Liver (tissue), 8 donors: ENCODE measurements at regions not wholly inside any gene's neighbourhood (a gene's known extent, or its start where the extent isn't known, plus 50 kb on each side); places are given as distances from the start of the nearest gene placed in this dataset.

Source experiments
- DNase-seq: peaks from one replicate; pipeline ENCODE4 v3.0.0-alpha.2; 2017; ENCODE audit warnings: low spot score
- H3K27ac ChIP-seq, 2 donors: one replicate each; pipeline ENCODE4 v1.7.0; 2013; ENCODE audit warnings: inconsistent platforms in 2 of 2, low read length in 2 of 2, control low read depth in 1 of 2, low read depth in 1 of 2, mild to moderate bottlenecking in 1 of 2
- H3K27me3 ChIP-seq, 4 donors: one replicate each; pipeline versions ENCODE4 v1.6.1 to v1.7.0; 2013; ENCODE audit warnings: low read length in 3 of 4, inconsistent platforms in 1 of 4, mild to moderate bottlenecking in 1 of 4, moderate library complexity in 1 of 4; ENCODE audit not compliant: control insufficient read depth in 4 of 4, insufficient read depth in 4 of 4
- H3K36me3 ChIP-seq, 4 donors: one replicate each; pipeline versions ENCODE4 v1.6.1 to v1.7.0; 2013; ENCODE audit warnings: low read length in 3 of 4, mild to moderate bottlenecking in 3 of 4, low read depth in 1 of 4, moderate library complexity in 1 of 4; ENCODE audit not compliant: control insufficient read depth in 4 of 4, insufficient read depth in 3 of 4
- H3K4me1 ChIP-seq, 4 donors: one replicate each; pipeline versions ENCODE4 v1.6.1 to v1.7.0; 2013; ENCODE audit warnings: low read length in 3 of 4, mild to moderate bottlenecking in 3 of 4, moderate library complexity in 1 of 4; ENCODE audit not compliant: control insufficient read depth in 4 of 4, insufficient read depth in 4 of 4
- H3K4me3 ChIP-seq, 3 donors: one replicate each; pipeline versions ENCODE4 v1.6.1 to v1.7.0; 2013; ENCODE audit warnings: low read length in 3 of 3, control low read depth in 1 of 3, low read depth in 1 of 3, mild to moderate bottlenecking in 1 of 3
- H3K9ac ChIP-seq, 2 donors: one replicate each; pipeline ENCODE4 v1.7.0; 2013; ENCODE audit warnings: low read length in 2 of 2, mild to moderate bottlenecking in 2 of 2, moderate library complexity in 2 of 2, control low read depth in 1 of 2, low read depth in 1 of 2
- H3K9me3 ChIP-seq, 4 donors: one replicate each; pipeline versions ENCODE4 v1.6.1 to v1.7.0; 2013; ENCODE audit warnings: low read length in 3 of 4; ENCODE audit not compliant: control insufficient read depth in 4 of 4
- EGR1 ChIP-seq, 2 donors: IDR thresholded peaks; 2 replicates each; pipeline ENCODE4 v1.6.1; 2016 to 2018; ENCODE audit warnings: antibody characterized with exemption in 2 of 2, low read depth in 2 of 2
- FOXA1 ChIP-seq: IDR thresholded peaks from 2 replicates; pipeline ENCODE4 v1.6.1; 2016; ENCODE audit warnings: antibody characterized with exemption
- FOXA2 ChIP-seq: IDR thresholded peaks from 2 replicates; pipeline ENCODE4 v1.6.1; 2016; ENCODE audit warnings: antibody characterized with exemption
- GABPA ChIP-seq, 2 donors: IDR thresholded peaks in 1 of 2; conservative IDR thresholded peaks in 1 of 2; 2 replicates each; pipeline ENCODE4 v1.6.1; 2016; ENCODE audit warnings: antibody characterized with exemption in 2 of 2, mild to moderate bottlenecking in 1 of 2, moderate library complexity in 1 of 2
- HNF4A ChIP-seq, 2 donors: conservative IDR thresholded peaks; 2 replicates each; pipeline ENCODE4 v1.6.1; 2016; ENCODE audit warnings: antibody characterized with exemption in 2 of 2, mild to moderate bottlenecking in 2 of 2
- HNF4G ChIP-seq: IDR thresholded peaks from 2 replicates; pipeline ENCODE4 v1.6.1; 2016; ENCODE audit warnings: antibody characterized with exemption
- JUND ChIP-seq, 2 donors: IDR thresholded peaks; 2 replicates each; pipeline ENCODE4 v1.6.1; 2016; ENCODE audit warnings: antibody characterized with exemption in 2 of 2
- NR2F2 ChIP-seq: IDR thresholded peaks from 2 replicates; pipeline ENCODE4 v1.6.1; 2016; ENCODE audit warnings: antibody characterized with exemption
- RAD21 ChIP-seq, 2 donors: IDR thresholded peaks; 2 replicates each; pipeline ENCODE4 v1.6.1; 2016; ENCODE audit warnings: antibody characterized with exemption in 2 of 2, mild to moderate bottlenecking in 2 of 2
- RXRA ChIP-seq, 2 donors: IDR thresholded peaks; 2 replicates each; pipeline ENCODE4 v1.6.1; 2017 to 2018; ENCODE audit warnings: antibody characterized with exemption in 2 of 2, mild to moderate bottlenecking in 1 of 2
- SP1 ChIP-seq: IDR thresholded peaks from 2 replicates; pipeline ENCODE4 v1.6.1; 2018; ENCODE audit warnings: antibody characterized with exemption, mild to moderate bottlenecking
- TAF1 ChIP-seq: conservative IDR thresholded peaks from 2 replicates; pipeline ENCODE4 v1.6.1; 2016; ENCODE audit warnings: antibody characterized with exemption, mild to moderate bottlenecking
- YY1 ChIP-seq: IDR thresholded peaks from 2 replicates; pipeline ENCODE4 v1.6.1; 2016; ENCODE audit warnings: antibody characterized with exemption, mild to moderate bottlenecking
- WGBS: extraction: QIAGEN DNeasy Blood & Tissue Kit; methylation state at CpG from one replicate; pipeline ENCODE4 v1.1.7; 2013; 5-methylcytosine and 5-hydroxymethylcytosine counted together
- TF ChIP-seq, protein P1 (sequence below): IDR thresholded peaks from 2 replicates; pipeline ENCODE4 v1.6.1; 2016; ENCODE audit warnings: antibody characterized with exemption, mild to moderate bottlenecking
- TF ChIP-seq, protein P2 (sequence below): fragments of 150-350 bp; IDR thresholded peaks from 2 replicates; pipeline ENCODE4 v1.5.1; 2017; ENCODE audit warnings: improper control_type of control experiment, low read depth, low read length; ENCODE audit not compliant: missing input control
- TF ChIP-seq, protein P3 (sequence below): IDR thresholded peaks from 2 replicates; pipeline ENCODE4 v1.6.1; 2016; ENCODE audit warnings: antibody characterized with exemption
- TF ChIP-seq, protein P4 (sequence below): IDR thresholded peaks from 2 replicates; pipeline ENCODE4 v1.6.1; 2016; ENCODE audit warnings: antibody characterized with exemption
- TF ChIP-seq, protein P5 (sequence below): IDR thresholded peaks from 2 replicates; pipeline ENCODE4 v1.6.1; 2016; ENCODE audit warnings: antibody characterized with exemption
- donor health status: healthy.
- donor health status: healthy.
- donor health status: healthy.
- donor health status: healthy.
- donor health status: healthy.

DNA sequence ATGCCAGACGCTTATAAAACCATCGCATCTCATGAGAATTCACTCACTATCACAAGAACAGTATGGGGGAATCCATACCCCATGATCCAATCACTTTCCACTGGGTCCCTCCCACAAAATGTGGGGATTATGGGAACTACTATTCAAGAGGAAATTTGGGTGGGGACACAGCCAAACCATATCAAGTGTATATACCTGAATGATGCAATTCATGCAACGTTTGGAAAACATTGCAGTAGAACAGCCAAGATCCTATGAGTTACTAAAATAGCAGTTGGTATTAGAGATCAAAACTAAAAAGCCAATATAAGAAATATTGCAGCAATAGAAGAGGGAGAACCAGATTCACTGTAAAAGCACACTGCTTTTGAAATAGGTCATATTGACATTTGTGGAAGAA is 1543.9 kb upstream of the B3GALT2 start:
- Histone ChIP-seq H3K4me3 (no peak overlapping the region), H3K36me3 (no peaks in the 10 kb centered on the region), H3K4me1 (no peaks in the 10 kb centered on the region), H3K27me3 (no peaks in the 10 kb centered on the region), H3K9ac (no peak overlapping the region), H3K9me3 (no peaks in the 10 kb centered on the region), H3K27ac (no peak overlapping the region)
- no peak for DNase-seq
- 59% methylated on average over 3 of the region's 3 CpGs for WGBS
- TF ChIP-seq, protein P1, sequence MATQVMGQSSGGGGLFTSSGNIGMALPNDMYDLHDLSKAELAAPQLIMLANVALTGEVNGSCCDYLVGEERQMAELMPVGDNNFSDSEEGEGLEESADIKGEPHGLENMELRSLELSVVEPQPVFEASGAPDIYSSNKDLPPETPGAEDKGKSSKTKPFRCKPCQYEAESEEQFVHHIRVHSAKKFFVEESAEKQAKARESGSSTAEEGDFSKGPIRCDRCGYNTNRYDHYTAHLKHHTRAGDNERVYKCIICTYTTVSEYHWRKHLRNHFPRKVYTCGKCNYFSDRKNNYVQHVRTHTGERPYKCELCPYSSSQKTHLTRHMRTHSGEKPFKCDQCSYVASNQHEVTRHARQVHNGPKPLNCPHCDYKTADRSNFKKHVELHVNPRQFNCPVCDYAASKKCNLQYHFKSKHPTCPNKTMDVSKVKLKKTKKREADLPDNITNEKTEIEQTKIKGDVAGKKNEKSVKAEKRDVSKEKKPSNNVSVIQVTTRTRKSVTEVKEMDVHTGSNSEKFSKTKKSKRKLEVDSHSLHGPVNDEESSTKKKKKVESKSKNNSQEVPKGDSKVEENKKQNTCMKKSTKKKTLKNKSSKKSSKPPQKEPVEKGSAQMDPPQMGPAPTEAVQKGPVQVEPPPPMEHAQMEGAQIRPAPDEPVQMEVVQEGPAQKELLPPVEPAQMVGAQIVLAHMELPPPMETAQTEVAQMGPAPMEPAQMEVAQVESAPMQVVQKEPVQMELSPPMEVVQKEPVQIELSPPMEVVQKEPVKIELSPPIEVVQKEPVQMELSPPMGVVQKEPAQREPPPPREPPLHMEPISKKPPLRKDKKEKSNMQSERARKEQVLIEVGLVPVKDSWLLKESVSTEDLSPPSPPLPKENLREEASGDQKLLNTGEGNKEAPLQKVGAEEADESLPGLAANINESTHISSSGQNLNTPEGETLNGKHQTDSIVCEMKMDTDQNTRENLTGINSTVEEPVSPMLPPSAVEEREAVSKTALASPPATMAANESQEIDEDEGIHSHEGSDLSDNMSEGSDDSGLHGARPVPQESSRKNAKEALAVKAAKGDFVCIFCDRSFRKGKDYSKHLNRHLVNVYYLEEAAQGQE, result no peak
- TF ChIP-seq SP1 (no peak), GABPA (IDR thresholded peaks at IDR 0.05 in 1 of 2, conservative IDR thresholded peaks at IDR 0.05 in 1 of 2) (no peak), FOXA2 (no peak), FOXA1 (no peak), NR2F2 (no peak), EGR1 (IDR thresholded peaks at IDR 0.05; ENCODE audit: low read depth in 2 of 2) (no peak), TAF1 (no peak), YY1 (no peak), HNF4A (conservative IDR thresholded peaks at IDR 0.05) (no peak), HNF4G (no peak)
- TF ChIP-seq, protein P2, sequence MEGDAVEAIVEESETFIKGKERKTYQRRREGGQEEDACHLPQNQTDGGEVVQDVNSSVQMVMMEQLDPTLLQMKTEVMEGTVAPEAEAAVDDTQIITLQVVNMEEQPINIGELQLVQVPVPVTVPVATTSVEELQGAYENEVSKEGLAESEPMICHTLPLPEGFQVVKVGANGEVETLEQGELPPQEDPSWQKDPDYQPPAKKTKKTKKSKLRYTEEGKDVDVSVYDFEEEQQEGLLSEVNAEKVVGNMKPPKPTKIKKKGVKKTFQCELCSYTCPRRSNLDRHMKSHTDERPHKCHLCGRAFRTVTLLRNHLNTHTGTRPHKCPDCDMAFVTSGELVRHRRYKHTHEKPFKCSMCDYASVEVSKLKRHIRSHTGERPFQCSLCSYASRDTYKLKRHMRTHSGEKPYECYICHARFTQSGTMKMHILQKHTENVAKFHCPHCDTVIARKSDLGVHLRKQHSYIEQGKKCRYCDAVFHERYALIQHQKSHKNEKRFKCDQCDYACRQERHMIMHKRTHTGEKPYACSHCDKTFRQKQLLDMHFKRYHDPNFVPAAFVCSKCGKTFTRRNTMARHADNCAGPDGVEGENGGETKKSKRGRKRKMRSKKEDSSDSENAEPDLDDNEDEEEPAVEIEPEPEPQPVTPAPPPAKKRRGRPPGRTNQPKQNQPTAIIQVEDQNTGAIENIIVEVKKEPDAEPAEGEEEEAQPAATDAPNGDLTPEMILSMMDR, result no peak
- TF ChIP-seq, protein P3, sequence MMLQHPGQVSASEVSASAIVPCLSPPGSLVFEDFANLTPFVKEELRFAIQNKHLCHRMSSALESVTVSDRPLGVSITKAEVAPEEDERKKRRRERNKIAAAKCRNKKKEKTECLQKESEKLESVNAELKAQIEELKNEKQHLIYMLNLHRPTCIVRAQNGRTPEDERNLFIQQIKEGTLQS, result no peak
- TF ChIP-seq, protein P4, sequence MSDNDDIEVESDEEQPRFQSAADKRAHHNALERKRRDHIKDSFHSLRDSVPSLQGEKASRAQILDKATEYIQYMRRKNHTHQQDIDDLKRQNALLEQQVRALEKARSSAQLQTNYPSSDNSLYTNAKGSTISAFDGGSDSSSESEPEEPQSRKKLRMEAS, result no peak
- TF ChIP-seq, protein P5, sequence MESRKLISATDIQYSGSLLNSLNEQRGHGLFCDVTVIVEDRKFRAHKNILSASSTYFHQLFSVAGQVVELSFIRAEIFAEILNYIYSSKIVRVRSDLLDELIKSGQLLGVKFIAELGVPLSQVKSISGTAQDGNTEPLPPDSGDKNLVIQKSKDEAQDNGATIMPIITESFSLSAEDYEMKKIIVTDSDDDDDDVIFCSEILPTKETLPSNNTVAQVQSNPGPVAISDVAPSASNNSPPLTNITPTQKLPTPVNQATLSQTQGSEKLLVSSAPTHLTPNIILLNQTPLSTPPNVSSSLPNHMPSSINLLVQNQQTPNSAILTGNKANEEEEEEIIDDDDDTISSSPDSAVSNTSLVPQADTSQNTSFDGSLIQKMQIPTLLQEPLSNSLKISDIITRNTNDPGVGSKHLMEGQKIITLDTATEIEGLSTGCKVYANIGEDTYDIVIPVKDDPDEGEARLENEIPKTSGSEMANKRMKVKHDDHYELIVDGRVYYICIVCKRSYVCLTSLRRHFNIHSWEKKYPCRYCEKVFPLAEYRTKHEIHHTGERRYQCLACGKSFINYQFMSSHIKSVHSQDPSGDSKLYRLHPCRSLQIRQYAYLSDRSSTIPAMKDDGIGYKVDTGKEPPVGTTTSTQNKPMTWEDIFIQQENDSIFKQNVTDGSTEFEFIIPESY, result no peak

DNA sequence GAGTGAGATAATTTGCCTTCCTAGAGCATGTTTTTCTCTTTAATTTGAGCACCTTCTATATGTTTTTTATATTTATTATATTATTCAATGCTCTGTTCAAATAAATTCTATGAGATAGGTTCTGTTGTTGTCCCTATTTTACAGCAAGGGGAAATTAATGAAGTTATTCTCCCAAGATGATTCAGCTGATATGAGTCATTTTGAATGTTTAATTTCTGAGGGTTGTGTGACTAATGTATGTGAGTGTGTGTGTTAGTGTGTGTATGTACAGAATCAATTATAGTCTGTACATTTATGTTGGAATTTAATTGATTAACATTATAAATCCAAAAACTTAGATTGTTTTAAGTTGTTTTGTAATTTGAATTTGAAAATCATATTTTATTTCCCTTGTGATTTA is 1536.7 kb upstream of the B3GALT2 start:
- DNase-seq, result no peak
- Histone ChIP-seq H3K4me3 (no peak overlapping the region), H3K27me3 (no peaks in the 10 kb centered on the region), H3K9ac (no peak overlapping the region), H3K27ac (no peak overlapping the region), H3K36me3 (no peaks in the 10 kb centered on the region), H3K9me3 (no peaks in the 10 kb centered on the region), H3K4me1 (no peaks in the 10 kb centered on the region)
- TF ChIP-seq, protein P2, result no peak
- TF ChIP-seq HNF4G (no peak), NR2F2 (no peak), FOXA1 (no peak), HNF4A (conservative IDR thresholded peaks at IDR 0.05) (no peak), JUND (IDR thresholded peaks at IDR 0.05) (no peak), FOXA2 (no peak), RAD21 (IDR thresholded peaks at IDR 0.05) (no peak), GABPA (IDR thresholded peaks at IDR 0.05 in 1 of 2, conservative IDR thresholded peaks at IDR 0.05 in 1 of 2) (no peak), RXRA (IDR thresholded peaks at IDR 0.05) (no peak), TAF1 (no peak), EGR1 (IDR thresholded peaks at IDR 0.05; ENCODE audit: low read depth in 2 of 2) (no peak)
- TF ChIP-seq, protein P3, result no peak
- TF ChIP-seq, protein P1, result no peak
